Dendritic cell treated with granulocyte-macrophage colony-stimulating factor and Interleukin-4, amounts not matched to agents 40 ng/mL and 50 ng/mL, for 4 days (primary cell): ENCODE measurements at regions not wholly inside any gene's neighbourhood (a gene's known extent, or its start where the extent isn't known, plus 50 kb on each side); places are given as distances from the start of the nearest gene placed in this dataset.
"Not testable (repeated sequence)": the region's sequence is repeated elsewhere in the genome, so short reads cannot be mapped to it uniquely, and the experiment has no call there.

ENCODE experiments used
- H3K27ac Mint-ChIP-seq: one replicate; pipeline ENCODE4 v1.8.0; 2022; ENCODE audit warnings: mild to moderate bottlenecking, mixed read lengths
- H3K27me3 Mint-ChIP-seq: one replicate; pipeline ENCODE4 v1.8.0; 2022; ENCODE audit warnings: mild to moderate bottlenecking, mixed read lengths
- H3K36me3 Mint-ChIP-seq: one replicate; pipeline ENCODE4 v1.8.0; 2022; ENCODE audit warnings: low read depth, mixed read lengths
- H3K4me1 Mint-ChIP-seq: one replicate; pipeline ENCODE4 v1.8.0; 2022; ENCODE audit warnings: low read depth, mixed read lengths
- H3K4me3 Mint-ChIP-seq: one replicate; pipeline ENCODE4 v1.8.0; 2022; ENCODE audit warnings: mild to moderate bottlenecking, moderate library complexity, mixed read lengths
- H3K9me3 Mint-ChIP-seq: one replicate; pipeline ENCODE4 v1.8.0; 2022; ENCODE audit warnings: mixed read lengths
- intact Hi-C: fragments of 100-400 bp; cut with micrococcal nuclease; formaldehyde crosslinking; loops from one replicate; pipeline ENCODE4 v1.15.0; 2022

DNA sequence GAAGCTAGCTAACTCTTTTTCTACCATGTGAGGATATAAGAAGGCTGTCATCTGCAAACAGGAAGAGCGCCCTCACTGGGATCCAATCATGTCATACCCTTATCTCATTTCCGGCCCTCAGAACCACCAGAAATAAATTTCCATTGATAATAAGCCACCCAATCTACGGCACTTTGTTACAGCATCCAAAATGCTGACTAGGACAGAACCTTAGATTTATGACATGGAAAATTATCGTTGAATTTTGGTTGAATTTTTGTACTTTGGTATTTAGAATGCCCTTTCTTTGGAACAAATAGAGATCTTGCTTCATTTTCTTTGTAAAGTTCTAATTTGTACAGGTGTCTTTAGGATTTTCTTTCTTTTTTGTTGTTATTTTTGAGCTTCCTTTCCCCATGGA lies 53.3 kb upstream of the CYLC2 start:
- intact Hi-C loops, result no loop called here
- no peak overlapping the region for H3K27ac Mint-ChIP-seq
- H3K4me1 Mint-ChIP-seq, result no peaks in the 10 kb centered on the region
- no peaks in the 10 kb centered on the region for H3K27me3 Mint-ChIP-seq
- H3K9me3 Mint-ChIP-seq, result peaks cover 9% of the 10 kb centered on the region
- H3K36me3 Mint-ChIP-seq, result no peaks in the 10 kb centered on the region
- no peak overlapping the region for H3K4me3 Mint-ChIP-seq

DNA sequence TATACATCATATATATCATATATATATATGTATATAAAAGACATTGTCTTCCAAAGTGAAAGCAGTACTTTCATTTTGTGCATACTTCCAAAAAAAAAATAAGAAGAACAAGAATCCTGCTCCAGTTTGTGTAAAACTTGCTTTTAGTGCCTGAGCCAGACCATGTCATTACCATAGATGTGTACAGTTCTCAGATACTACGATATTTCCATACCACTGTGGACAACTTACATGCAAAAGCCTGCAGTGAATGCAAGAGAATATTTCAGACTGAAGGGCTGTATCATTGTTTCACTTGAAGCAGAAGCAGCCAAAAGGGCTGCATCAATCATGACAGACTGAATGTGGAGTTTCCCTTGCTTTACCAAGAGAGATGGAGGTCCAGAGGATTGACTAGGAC lies 72.6 kb upstream of the CYLC2 start:
- no peak overlapping the region for H3K27ac Mint-ChIP-seq
- H3K36me3 Mint-ChIP-seq, result no peaks in the 10 kb centered on the region
- no peak overlapping the region for H3K4me3 Mint-ChIP-seq
- intact Hi-C loops, result no loop called here
- no peaks in the 10 kb centered on the region for H3K27me3 Mint-ChIP-seq
- H3K9me3 Mint-ChIP-seq, result peaks cover 3% of the 10 kb centered on the region
- no peaks in the 10 kb centered on the region for H3K4me1 Mint-ChIP-seq

DNA sequence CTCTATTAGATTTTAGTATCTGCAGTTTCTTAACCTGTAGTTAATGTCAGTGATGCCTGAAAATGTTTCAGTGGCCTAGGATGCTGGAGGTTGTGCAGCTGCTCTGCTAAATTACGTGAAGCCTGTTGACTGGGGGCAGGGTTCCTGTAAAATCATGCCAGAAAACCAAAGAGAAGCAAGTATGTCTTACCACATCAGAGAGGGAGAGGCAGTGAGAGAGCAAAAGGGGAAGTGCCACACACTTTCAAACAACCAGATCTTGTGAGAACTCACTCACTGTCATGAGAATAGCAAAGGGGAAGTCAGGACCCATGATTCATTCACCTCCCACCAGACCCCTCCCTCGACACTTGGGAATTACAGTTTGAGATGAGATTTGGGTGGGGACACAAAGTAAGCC lies 83.9 kb upstream of the CYLC2 start:
- Mint-ChIP-seq H3K4me3 (no peak overlapping the region), H3K36me3 (no peaks in the 10 kb centered on the region), H3K27ac (no peak overlapping the region), H3K27me3 (no peaks in the 10 kb centered on the region), H3K4me1 (no peaks in the 10 kb centered on the region), H3K9me3 (peaks cover 12% of the 10 kb centered on the region)
- intact Hi-C loops, result no loop called here

DNA sequence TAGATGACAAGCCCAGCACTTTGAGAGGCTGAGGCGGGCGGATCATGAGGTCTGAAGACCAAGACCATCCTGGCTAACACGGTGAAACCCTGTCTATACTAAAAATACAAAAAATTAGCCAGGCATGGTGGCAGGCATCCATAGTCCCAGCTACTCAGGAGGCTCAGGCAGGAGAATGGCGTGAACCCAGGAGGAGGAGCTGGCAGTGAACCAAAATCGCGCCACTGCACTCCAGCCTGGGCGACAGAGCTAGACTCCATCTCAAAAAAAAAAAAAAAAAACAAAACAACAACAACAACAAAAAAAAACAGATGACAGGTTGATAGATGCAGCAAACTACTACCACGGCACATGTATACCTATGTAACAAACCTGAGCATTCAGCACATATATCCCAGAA lies 89.3 kb upstream of the CYLC2 start:
- H3K36me3 Mint-ChIP-seq, H3K27ac Mint-ChIP-seq, H3K4me3 Mint-ChIP-seq, intact Hi-C loops, H3K27me3 Mint-ChIP-seq, H3K4me1 Mint-ChIP-seq: not testable (repeated sequence)
- H3K9me3 Mint-ChIP-seq, result peaks cover 39% of the 10 kb centered on the region

DNA sequence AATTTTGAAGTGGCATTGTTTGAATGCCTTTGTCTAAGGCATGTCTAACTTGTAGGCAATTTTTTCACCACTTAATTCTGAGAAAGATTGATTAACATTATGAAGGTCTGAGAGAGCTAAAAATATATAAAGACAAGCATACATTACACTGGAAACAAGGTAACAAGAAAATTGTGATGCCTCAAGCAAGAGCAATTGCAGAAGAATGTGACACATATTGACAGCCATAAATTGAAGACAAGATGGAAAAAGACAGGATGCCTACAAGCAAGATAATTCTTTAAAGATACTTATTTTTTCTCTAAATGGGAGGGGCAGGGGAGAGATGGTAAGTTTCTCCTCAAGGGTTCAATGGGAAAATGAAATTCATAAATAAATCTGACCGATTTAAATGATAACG lies 103.1 kb upstream of the CYLC2 start:
- H3K9me3 Mint-ChIP-seq, result peaks cover 10% of the 10 kb centered on the region
- intact Hi-C loops, result no loop called here

DNA sequence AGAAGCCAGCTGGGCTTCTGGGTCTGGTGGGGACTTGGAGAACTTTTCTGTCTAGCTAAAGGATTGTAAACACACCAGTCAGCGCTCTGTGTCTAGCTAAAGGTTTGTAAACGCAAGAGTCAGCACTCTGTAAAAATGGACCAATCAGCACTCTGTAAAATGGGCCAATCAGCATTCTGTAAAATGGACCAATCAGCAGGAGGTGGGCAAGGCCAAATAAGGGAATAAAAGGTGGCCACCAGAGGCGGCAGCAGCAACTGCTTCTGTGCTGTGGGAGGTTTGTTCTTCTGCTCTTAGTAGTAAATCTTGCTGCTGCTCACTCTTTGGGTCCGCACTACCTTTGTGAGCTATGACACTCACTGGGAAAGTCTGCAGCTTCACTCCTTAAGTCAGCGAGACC lies 106.4 kb upstream of the CYLC2 start:
- H3K4me1 Mint-ChIP-seq, H3K36me3 Mint-ChIP-seq, H3K27ac Mint-ChIP-seq, intact Hi-C loops, H3K4me3 Mint-ChIP-seq, H3K9me3 Mint-ChIP-seq, H3K27me3 Mint-ChIP-seq: not testable (repeated sequence)

More for the DNA sequence above, 103.1 kb upstream of the CYLC2 start:
- no peak overlapping the region for H3K27ac Mint-ChIP-seq
- H3K4me3 Mint-ChIP-seq, result no peak overlapping the region
- no peaks in the 10 kb centered on the region for H3K27me3 Mint-ChIP-seq
- H3K4me1 Mint-ChIP-seq, result no peaks in the 10 kb centered on the region
- no peaks in the 10 kb centered on the region for H3K36me3 Mint-ChIP-seq

DNA sequence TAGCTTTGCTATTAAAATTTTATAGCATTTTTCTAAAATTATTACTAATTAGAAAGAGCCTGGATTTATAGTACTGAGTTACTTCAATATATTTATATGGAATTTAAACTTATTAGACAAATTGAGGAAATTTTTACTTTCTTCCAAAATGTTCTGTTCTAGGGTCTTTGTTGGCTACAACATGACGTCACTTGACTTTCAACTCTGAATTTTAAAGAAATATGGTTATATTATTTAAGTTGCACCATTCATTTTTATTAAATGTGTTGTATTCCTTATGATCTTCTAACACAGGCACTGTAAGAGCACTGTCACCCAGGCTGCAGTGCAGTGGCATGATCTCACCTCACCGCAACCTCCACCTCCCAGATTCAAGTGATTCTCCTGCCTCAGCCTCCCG lies 119.4 kb upstream of the CYLC2 start:
- intact Hi-C loops, result no loop called here
- peaks cover 20% of the 10 kb centered on the region for H3K9me3 Mint-ChIP-seq
- no peaks in the 10 kb centered on the region for H3K36me3 Mint-ChIP-seq
- H3K4me3 Mint-ChIP-seq, result no peak overlapping the region
- no peaks in the 10 kb centered on the region for H3K27me3 Mint-ChIP-seq
- H3K27ac Mint-ChIP-seq, result no peak overlapping the region
- no peaks in the 10 kb centered on the region for H3K4me1 Mint-ChIP-seq

DNA sequence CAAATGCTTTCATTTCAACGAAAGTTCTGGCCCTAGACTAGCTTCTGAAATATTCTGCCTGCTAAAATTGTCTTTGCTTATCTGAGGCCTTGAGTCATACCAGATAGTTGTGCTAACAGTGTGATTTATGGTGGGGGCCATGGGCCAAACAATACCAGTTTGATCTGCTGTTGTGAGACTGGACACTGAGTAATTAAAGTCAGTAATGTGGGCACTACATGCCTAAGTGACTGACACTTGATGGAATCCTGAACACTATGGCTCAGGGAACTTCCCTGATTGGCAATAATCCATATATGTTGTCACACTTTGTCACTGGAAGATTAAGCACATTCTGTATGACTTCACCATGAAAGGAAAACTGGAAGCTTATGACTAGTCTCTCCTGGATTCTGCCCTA lies 127.6 kb upstream of the CYLC2 start:
- H3K4me3 Mint-ChIP-seq, result no peak overlapping the region
- H3K9me3 Mint-ChIP-seq, result no peaks in the 10 kb centered on the region
- H3K4me1 Mint-ChIP-seq, result no peaks in the 10 kb centered on the region
- no peaks in the 10 kb centered on the region for H3K27me3 Mint-ChIP-seq
- H3K27ac Mint-ChIP-seq, result no peak overlapping the region
- no peaks in the 10 kb centered on the region for H3K36me3 Mint-ChIP-seq
- intact Hi-C loops, result no loop called here

DNA sequence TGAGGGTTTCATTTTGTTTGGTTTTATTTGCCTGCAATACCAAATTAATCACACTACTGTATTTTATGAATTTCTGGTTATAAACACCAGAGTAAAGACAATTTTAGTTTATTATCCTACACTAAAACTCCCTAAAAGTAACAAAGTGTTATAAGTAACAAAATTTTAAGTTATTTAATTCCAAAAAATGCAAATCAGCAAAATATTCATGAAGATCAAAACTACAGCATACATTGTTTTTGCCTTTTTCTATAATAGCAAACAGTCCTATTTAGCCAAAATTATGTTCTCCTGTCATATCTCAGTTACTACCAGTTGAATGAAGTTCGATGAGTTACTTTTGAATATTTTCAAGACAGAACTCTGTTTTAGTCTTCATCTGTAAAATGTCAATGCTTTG lies 132.7 kb upstream of the CYLC2 start:
- Mint-ChIP-seq H3K27ac (no peak overlapping the region), H3K4me3 (no peak overlapping the region), H3K9me3 (no peaks in the 10 kb centered on the region), H3K36me3 (no peaks in the 10 kb centered on the region), H3K4me1 (no peaks in the 10 kb centered on the region), H3K27me3 (no peaks in the 10 kb centered on the region)
- intact Hi-C loops, result no loop called here

DNA sequence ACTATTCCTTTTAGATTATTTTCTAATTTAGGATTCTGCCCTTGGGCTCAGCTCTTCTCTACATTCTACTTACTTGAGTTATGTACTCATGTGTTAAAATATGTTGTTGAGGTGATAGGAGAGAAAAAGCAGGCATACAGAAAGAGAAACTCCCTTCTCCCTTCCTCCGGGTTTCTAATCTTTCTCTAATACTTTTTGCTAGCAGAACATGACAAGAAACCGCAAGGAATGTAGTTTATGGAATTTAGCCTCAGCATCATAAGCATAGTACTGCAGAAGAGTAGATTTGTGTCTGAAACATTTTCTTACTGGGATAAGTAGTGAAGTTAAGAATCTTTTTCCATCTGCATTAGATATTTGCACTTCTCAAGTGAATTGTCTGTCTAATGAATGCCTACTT lies 139.5 kb upstream of the CYLC2 start:
- Mint-ChIP-seq H3K9me3 (peaks cover 9% of the 10 kb centered on the region), H3K4me3 (no peak overlapping the region), H3K27me3 (no peaks in the 10 kb centered on the region)

DNA sequence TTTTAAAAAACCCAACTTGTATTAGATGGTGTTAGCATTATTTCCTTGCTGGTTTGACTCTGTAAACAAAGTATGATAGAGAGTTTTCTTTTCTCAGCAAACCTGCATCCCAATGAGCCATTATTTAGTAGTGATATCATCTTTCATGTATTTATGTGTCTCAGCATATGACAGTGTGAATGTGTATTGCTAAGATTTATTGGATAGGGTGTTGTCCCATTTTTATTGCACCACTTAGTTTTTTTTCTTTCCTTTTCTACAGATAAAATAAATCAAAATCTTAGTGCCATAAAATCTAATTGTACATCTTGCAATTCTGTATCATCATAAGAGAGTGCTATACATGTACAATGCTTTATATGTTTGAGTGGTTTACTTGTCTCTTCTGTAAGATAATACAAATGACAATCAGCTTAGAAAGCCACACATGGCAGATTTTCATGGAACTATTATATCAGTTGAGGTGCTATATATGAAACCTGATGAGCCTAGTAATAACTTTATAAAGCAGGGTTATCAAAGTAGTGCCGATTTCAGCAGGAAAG lies 149.2 kb upstream of the CYLC2 start:
- Mint-ChIP-seq H3K27me3 (no peaks in the 10 kb centered on the region), H3K9me3 (peaks cover 15% of the 10 kb centered on the region), H3K4me3 (no peak overlapping the region), H3K4me1 (no peaks in the 10 kb centered on the region), H3K27ac (no peak overlapping the region), H3K36me3 (no peaks in the 10 kb centered on the region)
- intact Hi-C loops, result no loop called here

More for the DNA sequence above, 139.5 kb upstream of the CYLC2 start:
- intact Hi-C loops, result no loop called here
- H3K27ac Mint-ChIP-seq, result no peak overlapping the region
- H3K4me1 Mint-ChIP-seq, result no peaks in the 10 kb centered on the region
- no peaks in the 10 kb centered on the region for H3K36me3 Mint-ChIP-seq

DNA sequence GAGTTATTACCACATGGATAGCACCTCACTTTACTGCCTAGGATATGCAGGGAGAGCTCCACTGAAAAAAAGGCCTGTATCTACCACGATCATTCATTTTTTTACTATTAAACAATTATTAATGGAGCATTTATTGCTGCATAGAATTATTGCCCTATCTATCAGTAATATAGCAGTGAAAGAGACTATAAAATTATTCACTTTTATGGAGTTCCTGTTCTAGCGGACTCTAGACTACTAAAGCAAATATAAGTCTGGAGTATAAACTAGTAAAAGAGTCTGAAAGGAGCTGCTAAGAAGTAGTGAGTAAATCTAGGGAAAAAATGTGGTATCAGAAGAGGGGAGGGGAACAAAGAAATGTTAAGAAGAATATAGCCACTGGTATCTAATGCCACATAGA lies 150.4 kb upstream of the CYLC2 start:
- Mint-ChIP-seq H3K4me1 (no peaks in the 10 kb centered on the region), H3K27ac (no peak overlapping the region), H3K27me3 (no peaks in the 10 kb centered on the region), H3K4me3 (no peak overlapping the region), H3K9me3 (peaks cover 9% of the 10 kb centered on the region), H3K36me3 (no peaks in the 10 kb centered on the region)
- intact Hi-C loops, result no loop called here

DNA sequence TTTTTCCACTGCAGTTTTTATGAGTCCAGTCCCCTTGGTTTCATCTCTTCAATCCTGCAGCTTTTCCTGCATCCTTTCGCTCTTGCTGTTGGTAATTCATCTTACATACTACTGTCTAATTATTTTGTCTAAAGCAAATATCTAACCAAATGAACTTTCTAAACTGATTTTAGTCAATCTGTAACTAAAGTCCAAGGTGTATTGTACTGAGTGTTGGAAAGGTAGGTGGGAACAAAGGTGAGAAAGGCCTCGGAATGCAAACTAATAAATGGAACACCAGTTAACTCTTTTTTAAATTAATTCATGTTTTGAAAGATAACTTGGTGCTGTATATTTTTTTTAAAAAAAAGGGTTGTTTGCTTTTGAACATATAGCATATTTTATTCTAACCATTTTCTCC lies 152.7 kb upstream of the CYLC2 start:
- Mint-ChIP-seq H3K36me3 (no peaks in the 10 kb centered on the region), H3K9me3 (peaks cover 9% of the 10 kb centered on the region), H3K27ac (no peak overlapping the region), H3K4me3 (no peak overlapping the region), H3K4me1 (no peaks in the 10 kb centered on the region), H3K27me3 (no peaks in the 10 kb centered on the region)
- intact Hi-C loops, result no loop called here

DNA sequence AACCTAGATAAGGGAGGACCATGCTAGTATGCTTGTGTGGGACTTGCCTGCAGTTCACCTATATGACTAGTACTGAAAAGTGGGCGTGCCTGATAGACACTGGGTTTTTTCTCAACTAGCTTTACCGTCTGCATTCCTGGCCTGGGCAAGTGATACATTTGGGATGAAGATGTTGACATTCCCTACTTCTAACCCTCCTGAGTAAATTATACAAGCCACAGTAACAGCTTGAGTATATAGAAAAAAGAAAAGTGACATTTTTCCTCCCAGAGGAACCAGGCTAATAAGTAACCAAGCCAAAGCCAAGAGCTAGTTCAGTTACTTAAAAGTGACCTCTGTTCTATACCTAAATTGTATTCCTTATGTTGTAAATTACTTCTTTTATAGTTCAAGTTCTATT lies 153.8 kb upstream of the CYLC2 start:
- no peaks in the 10 kb centered on the region for H3K27me3 Mint-ChIP-seq
- intact Hi-C loops, result no loop called here
- H3K4me1 Mint-ChIP-seq, result no peaks in the 10 kb centered on the region
- H3K9me3 Mint-ChIP-seq, result no peaks in the 10 kb centered on the region
- H3K4me3 Mint-ChIP-seq, result no peak overlapping the region
- no peak overlapping the region for H3K27ac Mint-ChIP-seq
- H3K36me3 Mint-ChIP-seq, result no peaks in the 10 kb centered on the region

DNA sequence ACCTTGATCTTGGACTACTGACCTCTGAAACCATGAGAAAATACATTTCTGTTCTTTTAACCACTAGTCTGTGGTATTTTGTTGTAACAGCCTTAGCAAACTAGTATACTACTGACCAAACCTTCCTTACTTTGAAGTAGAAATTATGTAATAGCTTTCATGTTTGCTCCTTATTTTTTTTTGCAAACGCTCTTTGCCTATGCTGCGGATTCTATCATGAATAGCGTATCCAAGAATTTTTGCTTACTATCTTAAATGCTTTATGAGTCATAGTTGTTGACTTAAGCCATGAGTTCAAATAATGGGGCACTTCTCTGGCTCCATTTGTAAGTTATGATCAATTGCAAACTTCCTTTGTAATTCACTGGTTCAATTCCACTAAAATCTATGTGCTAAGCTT lies 154.8 kb upstream of the CYLC2 start:
- Mint-ChIP-seq H3K4me1 (no peaks in the 10 kb centered on the region), H3K4me3 (no peak overlapping the region), H3K27me3 (no peaks in the 10 kb centered on the region), H3K36me3 (no peaks in the 10 kb centered on the region), H3K27ac (no peak overlapping the region), H3K9me3 (no peaks in the 10 kb centered on the region)
- intact Hi-C loops, result no loop called here
